H1 (cell line): ENCODE measurements at regions not wholly inside any gene's neighbourhood (a gene's known extent, or its start where the extent isn't known, plus 50 kb on each side); places are given as distances from the start of the nearest gene placed in this dataset.

ENCODE experiments used
- CTCF ChIA-PET: fragments of 300-600 bp; sonication (Branson Sonifier 250); formaldehyde crosslinking; loops from one replicate; lab custom pipeline; 2021; ENCODE audit not compliant: partially characterized antibody; lab: Charles Lee
- POLR2A ChIA-PET: fragments of 300-600 bp; sonication (Branson Sonifier 250); formaldehyde crosslinking; loops from one replicate; lab custom pipeline; 2021; ENCODE audit warnings: inconsistent platforms; ENCODE audit not compliant: partially characterized antibody; lab: Charles Lee
- DNase-seq, 2 experiments: peaks; one replicate each; pipeline versions ENCODE4 v3.0.0 to v3.0.0-alpha.2; 2010 to 2022; ENCODE audit warnings: low spot score in 2 of 2, low read depth in 1 of 2, mixed read lengths in 1 of 2
- FAIRE-seq: peaks from 2 replicates; lab custom pipeline; 2011; peaks lifted over from hg19 to GRCh38; lab: Jason Lieb, UNC
- H2AFZ ChIP-seq: 2 replicates; pipeline ENCODE4 v1.8.1; 2012; ENCODE audit warnings: low read length, inconsistent platforms
- H2AK5ac ChIP-seq: 2 replicates; pipeline ENCODE4 v1.6.1; 2013; ENCODE audit warnings: low read depth, low read length
- H2BK120ac ChIP-seq: replicated peaks from 2 replicates; pipeline ENCODE3; 2013; ENCODE audit warnings: low read depth, low read length, inconsistent platforms
- H2BK12ac ChIP-seq: 2 replicates; pipeline ENCODE4 v1.6.1; 2013; ENCODE audit warnings: low read depth, low read length
- H2BK15ac ChIP-seq: 2 replicates; pipeline ENCODE4 v1.6.1; 2013; ENCODE audit warnings: low read length
- H2BK20ac ChIP-seq: 2 replicates; pipeline ENCODE4 v1.6.1; 2013; ENCODE audit warnings: low read length
- H2BK5ac ChIP-seq: 2 replicates; pipeline ENCODE4 v1.6.1; 2013; ENCODE audit warnings: low read depth, low read length
- H3K14ac ChIP-seq: 2 replicates; pipeline ENCODE4 v1.6.1; 2013; ENCODE audit warnings: inconsistent platforms; ENCODE audit not compliant: insufficient read length
- H3K18ac ChIP-seq: 2 replicates; pipeline ENCODE4 v1.6.1; 2013; ENCODE audit warnings: low read length; ENCODE audit errors: extremely low read depth
- H3K23ac ChIP-seq: 2 replicates; pipeline ENCODE4 v1.6.1; 2013; ENCODE audit warnings: inconsistent platforms; ENCODE audit not compliant: insufficient read length
- H3K23me2 ChIP-seq: 2 replicates; pipeline ENCODE4 v1.6.1; 2013; ENCODE audit warnings: low read depth, low read length
- H3K27ac ChIP-seq: 2 replicates; pipeline ENCODE4 v1.6.1; 2011; ENCODE audit warnings: low read depth, low read length, inconsistent platforms
- H3K27me3 ChIP-seq, 4 experiments: replicated peaks in 1 of 4; 1 replicate in 1 of 4; 2 replicates in 3 of 4; pipeline versions ENCODE4 v1.6.1 to v1.8.1; 2011 to 2013; ENCODE audit warnings: low read length in 3 of 4, mild to moderate bottlenecking in 3 of 4, inconsistent platforms in 2 of 4, mixed read lengths in 2 of 4, moderate library complexity in 1 of 4; ENCODE audit not compliant: control insufficient read depth in 3 of 4, insufficient read depth in 3 of 4; ENCODE audit errors: extremely low read depth in 1 of 4
- H3K36me3 ChIP-seq, 4 experiments: 2 replicates each; pipeline versions ENCODE4 v1.6.1 to v1.8.1; 2011 to 2013; ENCODE audit warnings: mild to moderate bottlenecking in 4 of 4, low read length in 3 of 4, moderate library complexity in 2 of 4, control low read depth in 1 of 4, inconsistent platforms in 1 of 4; ENCODE audit not compliant: insufficient read depth in 4 of 4, control insufficient read depth in 2 of 4
- H3K4ac ChIP-seq: replicated peaks from 2 replicates; pipeline ENCODE3; 2013; ENCODE audit warnings: low read length, low read depth, mixed read lengths, inconsistent platforms; ENCODE audit not compliant: insufficient read length
- H3K4me1 ChIP-seq, 4 experiments: replicated peaks in 1 of 4; 1 replicate in 1 of 4; 2 replicates in 3 of 4; pipeline versions ENCODE4 v1.6.1 to v1.8.1; 2011 to 2013; ENCODE audit warnings: low read length in 3 of 4, inconsistent platforms in 2 of 4, mixed read lengths in 1 of 4; ENCODE audit not compliant: insufficient read depth in 4 of 4, control insufficient read depth in 3 of 4
- H3K4me2 ChIP-seq, 2 experiments: 2 replicates each; pipeline versions ENCODE4 v1.6.1 to v1.8.1; 2011 to 2013; ENCODE audit warnings: low read depth in 2 of 2, low read length in 2 of 2, control low read depth in 1 of 2, inconsistent platforms in 1 of 2, mild to moderate bottlenecking in 1 of 2; ENCODE audit not compliant: insufficient read depth in 1 of 2
- H3K4me3 ChIP-seq, 4 experiments: fragments of 200-600, 300-600 bp in 1 of 4; sonication (generic), shearing (Covaris generic), sonication (Bioruptor Twin) in 1 of 4; 2 replicates each; pipeline versions ENCODE4 v1.5.1 to v1.8.1; 2011 to 2016; ENCODE audit warnings: low read length in 4 of 4, low read depth in 3 of 4, control low read depth in 2 of 4, inconsistent platforms in 2 of 4, mild to moderate bottlenecking in 2 of 4, mixed read lengths in 1 of 4, moderate library complexity in 1 of 4; ENCODE audit not compliant: insufficient read depth in 2 of 4; ENCODE audit errors: extremely low read depth in 1 of 4
- H3K56ac ChIP-seq: replicated peaks from 2 replicates; pipeline ENCODE3; 2013; ENCODE audit warnings: low read depth, mild to moderate bottlenecking, mixed read lengths, low read length, inconsistent platforms; ENCODE audit not compliant: insufficient read length
- H3K79me1 ChIP-seq: 2 replicates; pipeline ENCODE4 v1.6.1; 2013; ENCODE audit warnings: low read depth, low read length, control low read depth
- H3K79me2 ChIP-seq, 2 experiments: 2 replicates each; pipeline versions ENCODE4 v1.6.1 to v1.8.1; 2012 to 2013; ENCODE audit warnings: low read length in 2 of 2, mild to moderate bottlenecking in 2 of 2, inconsistent platforms in 1 of 2; ENCODE audit not compliant: insufficient read depth in 2 of 2, control insufficient read depth in 1 of 2
- H3K9ac ChIP-seq, 4 experiments: replicated peaks in 1 of 4; 1 replicate in 1 of 4; 2 replicates in 3 of 4; pipeline versions ENCODE4 v1.6.1 to v1.8.1; 2011 to 2013; ENCODE audit warnings: low read depth in 3 of 4, low read length in 3 of 4, control low read depth in 2 of 4, mild to moderate bottlenecking in 2 of 4, moderate library complexity in 2 of 4, inconsistent platforms in 1 of 4; ENCODE audit errors: extremely low read depth in 1 of 4
- H3K9me3 ChIP-seq, 2 experiments: 2 replicates each; pipeline versions ENCODE4 v1.6.1 to v1.8.1; 2012 to 2013; ENCODE audit warnings: mild to moderate bottlenecking in 2 of 2, moderate library complexity in 2 of 2, control low read depth in 1 of 2, inconsistent platforms in 1 of 2, low read depth in 1 of 2, low read length in 1 of 2, mixed read lengths in 1 of 2; ENCODE audit not compliant: insufficient read depth in 2 of 2
- H4K20me1 ChIP-seq, 2 experiments: replicated peaks in 1 of 2; 2 replicates each; pipeline versions ENCODE3 to v1.8.1; 2011 to 2013; ENCODE audit warnings: inconsistent platforms in 2 of 2, low read length in 2 of 2, mild to moderate bottlenecking in 1 of 2; ENCODE audit not compliant: insufficient read depth in 2 of 2, control insufficient read depth in 1 of 2
- H4K5ac ChIP-seq: 2 replicates; pipeline ENCODE4 v1.6.1; 2013; ENCODE audit warnings: low read length, low read depth, mixed read lengths, inconsistent platforms; ENCODE audit not compliant: insufficient read length
- H4K8ac ChIP-seq: 2 replicates; pipeline ENCODE4 v1.8.0; 2013; ENCODE audit warnings: mild to moderate bottlenecking, moderate library complexity, low read length, inconsistent platforms; ENCODE audit not compliant: insufficient read depth; ENCODE audit errors: extremely low read depth
- H4K91ac ChIP-seq: replicated peaks from 2 replicates; pipeline ENCODE3; 2013; ENCODE audit warnings: low read length, mixed read lengths, inconsistent platforms; ENCODE audit not compliant: insufficient read length
- BACH1 ChIP-seq: IDR thresholded peaks from 2 replicates; pipeline ENCODE4 v1.6.1; 2012; ENCODE audit warnings: low read length, improper control_type of control experiment
- HDAC6 ChIP-seq: IDR thresholded peaks from one replicate; pipeline ENCODE4 v1.7.1; 2012; ENCODE audit warnings: low read depth, mild to moderate bottlenecking, inconsistent platforms, low read length, moderate library complexity
- POLR2AphosphoS5 ChIP-seq: IDR thresholded peaks from 2 replicates; pipeline ENCODE4 v1.6.1; 2011; ENCODE audit warnings: low read depth, low read length
- WGBS, 2 experiments: shearing (Covaris generic) in 1 of 2; methylation state at CpG; one replicate each; pipeline versions ENCODE4 v1.1.6 to v1.1.7; 2013 to 2015; ENCODE audit warnings: low lambda C conversion rate in 2 of 2, mixed read lengths in 2 of 2, inconsistent platforms in 1 of 2, low coverage in 1 of 2, missing lambda C conversion rate in 1 of 2; ENCODE audit not compliant: insufficient replicate concordance in 2 of 2, insufficient coverage in 1 of 2, insufficient read length in 1 of 2; ENCODE audit errors: extremely low coverage in 1 of 2, missing lambda C conversion rate in 1 of 2; 5-methylcytosine and 5-hydroxymethylcytosine counted together

GRCh38 chr19:28422046-28422445, 790.9 kb downstream of the UQCRFS1 start:
- peak overlapping the region; percentile 41; the same call in 1 of the 2 replicates for H2AK5ac ChIP-seq
- H3K9ac ChIP-seq = no peak overlapping the region
- no peak overlapping the region for H2BK5ac ChIP-seq
- ChIA-PET POLR2A (no interaction called here), CTCF (no interaction called here)
- H4K5ac ChIP-seq = no peak overlapping the region
- FAIRE-seq (no peak), DNase-seq (no peak)
- no peaks in the 10 kb centered on the region for H3K36me3 ChIP-seq
- peak overlapping the region; percentile 83 for H2BK20ac ChIP-seq
- H3K27ac ChIP-seq = no peak overlapping the region
- no peaks in the 10 kb centered on the region for H3K79me1 ChIP-seq
- no peaks in the 10 kb centered on the region for H3K9me3 ChIP-seq
- H4K20me1 ChIP-seq = no peaks in the 10 kb centered on the region
- H3K27me3 ChIP-seq = no peaks in the 10 kb centered on the region
- peaks cover 8 to 25% (median 15%) of the 10 kb centered on the region in 4 experiments; a peak in 6 of 7 replicates for H3K4me1 ChIP-seq
- 0 out of 2 replicates have a peak overlapping the region, but pooled peaks have one; percentile 88 for H2BK12ac ChIP-seq
- H3K4me3 ChIP-seq = no peak overlapping the region
- H4K8ac ChIP-seq = no peak overlapping the region
- H2BK15ac ChIP-seq = no peak overlapping the region
- H3K23me2 ChIP-seq = peaks cover 3% of the 10 kb centered on the region; the same call in 1 of the 2 replicates
- H2BK120ac ChIP-seq = no peak overlapping the region
- no peak overlapping the region for H3K18ac ChIP-seq
- no peak overlapping the region for H3K56ac ChIP-seq
- H2AFZ ChIP-seq = no peak overlapping the region
- H3K23ac ChIP-seq = no peak overlapping the region
- H4K91ac ChIP-seq = no peak overlapping the region
- 91% methylated on average over 7 of the region's 7 CpGs; no CpG with 5 or more reads in 1 of the 2 experiments for WGBS, 2 experiments
- no peak overlapping the region for H3K4me2 ChIP-seq
- TF ChIP-seq BACH1 (no peak), POLR2AphosphoS5 (no peak), HDAC6 (no peak)
- no peaks in the 10 kb centered on the region for H3K79me2 ChIP-seq
- H3K14ac ChIP-seq = no peak overlapping the region
- no peak overlapping the region for H3K4ac ChIP-seq
